ENCODE measurements at regions not wholly inside any gene's neighbourhood (a gene's known extent, or its start where the extent isn't known, plus 50 kb on each side); places are given as distances from the start of the nearest gene placed in this dataset.

- TF ChIP-seq EZH2phosphoT487 (IDR thresholded peaks at IDR 0.05; ENCODE audit: insufficient read depth, low read depth) (no peak), EZH2 (IDR thresholded peaks at IDR 0.05; ENCODE audit: insufficient read depth, poor library complexity, severe bottlenecking) (no peak)
These were observed 638.7 kb downstream of the DHX35 start for GRCh38 chr20:39600871-39601270.
